ENCODE measurements at regions not wholly inside any gene's neighbourhood (a gene's known extent, or its start where the extent isn't known, plus 50 kb on each side); places are given as distances from the start of the nearest gene placed in this dataset.

DNA sequence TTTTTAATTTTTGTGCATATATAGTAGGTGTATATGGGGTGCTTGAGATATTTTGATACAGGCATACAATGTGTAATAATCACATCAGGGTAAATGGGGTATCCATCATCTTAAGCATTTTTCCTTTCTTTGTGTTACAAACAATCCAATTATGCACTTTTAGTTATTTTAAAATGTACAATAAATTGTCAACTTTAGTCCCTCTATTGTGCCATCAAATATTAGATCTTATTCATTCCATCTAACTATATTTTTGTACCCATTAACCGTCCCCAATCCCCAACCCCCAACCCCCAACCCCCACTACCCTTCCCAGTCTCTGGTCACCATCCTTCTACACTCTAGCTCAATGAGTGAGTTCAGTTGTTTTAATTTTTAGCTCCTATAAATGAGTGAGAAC, 335.1 kb upstream of the C11orf87 start:
- TF ChIP-seq POLR2AphosphoS5 (IDR thresholded peaks at IDR 0.05), result no peak
- TF ChIP-seq, protein P1, sequence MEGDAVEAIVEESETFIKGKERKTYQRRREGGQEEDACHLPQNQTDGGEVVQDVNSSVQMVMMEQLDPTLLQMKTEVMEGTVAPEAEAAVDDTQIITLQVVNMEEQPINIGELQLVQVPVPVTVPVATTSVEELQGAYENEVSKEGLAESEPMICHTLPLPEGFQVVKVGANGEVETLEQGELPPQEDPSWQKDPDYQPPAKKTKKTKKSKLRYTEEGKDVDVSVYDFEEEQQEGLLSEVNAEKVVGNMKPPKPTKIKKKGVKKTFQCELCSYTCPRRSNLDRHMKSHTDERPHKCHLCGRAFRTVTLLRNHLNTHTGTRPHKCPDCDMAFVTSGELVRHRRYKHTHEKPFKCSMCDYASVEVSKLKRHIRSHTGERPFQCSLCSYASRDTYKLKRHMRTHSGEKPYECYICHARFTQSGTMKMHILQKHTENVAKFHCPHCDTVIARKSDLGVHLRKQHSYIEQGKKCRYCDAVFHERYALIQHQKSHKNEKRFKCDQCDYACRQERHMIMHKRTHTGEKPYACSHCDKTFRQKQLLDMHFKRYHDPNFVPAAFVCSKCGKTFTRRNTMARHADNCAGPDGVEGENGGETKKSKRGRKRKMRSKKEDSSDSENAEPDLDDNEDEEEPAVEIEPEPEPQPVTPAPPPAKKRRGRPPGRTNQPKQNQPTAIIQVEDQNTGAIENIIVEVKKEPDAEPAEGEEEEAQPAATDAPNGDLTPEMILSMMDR (IDR thresholded peaks at IDR 0.05), result no peak
- TF ChIP-seq EP300 (IDR thresholded peaks at IDR 0.05; ENCODE audit: low read depth), result no peak
- TF ChIP-seq POLR2A (IDR thresholded peaks at IDR 0.05), result no peak

Data from transverse colon (tissue), 4 donors.